Kidney tubule cell (primary cell): ENCODE measurements at regions not wholly inside any gene's neighbourhood (a gene's known extent, or its start where the extent isn't known, plus 50 kb on each side); places are given as distances from the start of the nearest gene placed in this dataset.

ENCODE experiments used
- DNase-seq: peaks from one replicate; pipeline ENCODE4 v3.0.0-alpha.2; 2018; ENCODE audit warnings: low spot score

- DNase-seq: no peak
Observed at GRCh38 chr1:114227059-114227458, 73.4 kb upstream of the SYT6 start.

GRCh38 chr1:114224196-114224907 is 70.7 kb upstream of the SYT6 start:
- DNase-seq: no peak

- no peak for DNase-seq
Observed at GRCh38 chr1:114222920-114223319, 69.3 kb upstream of the SYT6 start.

GRCh38 chr1:114219172-114219868 is 65.7 kb upstream of the SYT6 start:
- peak; percentile 15 for DNase-seq

GRCh38 chr1:114218361-114219171 is 64.9 kb upstream of the SYT6 start:
- DNase-seq: no peak

- DNase-seq: no peak
Observed at GRCh38 chr1:114216431-114217173, 62.9 kb upstream of the SYT6 start.

- DNase-seq: no peak
Observed at GRCh38 chr1:114215436-114215835, 61.8 kb upstream of the SYT6 start.

- no peak for DNase-seq
Observed at GRCh38 chr1:114214016-114214415, 60.3 kb upstream of the SYT6 start.

GRCh38 chr1:114209971-114210370 is 56.3 kb upstream of the SYT6 start:
- no peak for DNase-seq

GRCh38 chr1:114208714-114209113 is 55.0 kb upstream of the SYT6 start:
- DNase-seq: peak; percentile 11

GRCh38 chr1:114208106-114208505 is 54.4 kb upstream of the SYT6 start:
- DNase-seq: no peak

GRCh38 chr1:114207635-114208034 is 54.0 kb upstream of the SYT6 start:
- DNase-seq: no peak

GRCh38 chr1:114206392-114206791 is 52.7 kb upstream of the SYT6 start:
- DNase-seq: no peak

- no peak for DNase-seq
Observed at GRCh38 chr1:114203595-114204128, 50.0 kb upstream of the SYT6 start.
